K562 (cell line): ENCODE measurements at regions not wholly inside any gene's neighbourhood (a gene's known extent, or its start where the extent isn't known, plus 50 kb on each side); places are given as distances from the start of the nearest gene placed in this dataset.
A peak's percentile ranks its signal among the peaks of the same experiment; 100 is the strongest.

Source experiments
- ADNP ChIP-seq: fragments of 200-800 bp; sonication (Bioruptor generic); IDR thresholded peaks from 2 replicates; pipeline ENCODE4 v1.6.1; 2016; ENCODE audit warnings: missing genetic modification characterization, missing compliant biosample characterization
- ARHGAP35 ChIP-seq: fragments of 450-650 bp; IDR thresholded peaks from 2 replicates; pipeline ENCODE4 v1.6.1; 2018; ENCODE audit not compliant: partially characterized antibody
- CBX3 ChIP-seq, 2 experiments: IDR thresholded peaks; 1 replicate in 1 of 2; 2 replicates in 1 of 2; pipeline ENCODE4 v1.6.1; 2012; ENCODE audit warnings: inconsistent platforms in 2 of 2, low read length in 2 of 2, borderline replicate concordance in 1 of 2, control low read depth in 1 of 2
- ELK3 ChIP-seq: fragments of 450-650 bp; formaldehyde crosslinking; IDR thresholded peaks from 2 replicates; pipeline ENCODE4 v1.4.0; 2020; ENCODE audit warnings: mild to moderate bottlenecking
- ESRRA ChIP-seq: fragments of 450-650 bp; IDR thresholded peaks from 2 replicates; pipeline ENCODE4 v1.6.1; 2014; ENCODE audit warnings: low read depth, mild to moderate bottlenecking, moderate library complexity, borderline replicate concordance
- KAT7 ChIP-seq: sonication (generic); formaldehyde crosslinking; IDR thresholded peaks from 2 replicates; pipeline ENCODE4 v1.8.0; 2022; ENCODE audit warnings: missing genetic modification reagents, mild to moderate bottlenecking, borderline replicate concordance
- MED1 ChIP-seq: sonication (generic); formaldehyde crosslinking; IDR thresholded peaks from 2 replicates; pipeline ENCODE4 v1.8.1; 2023; ENCODE audit warnings: missing genetic modification reagents, borderline replicate concordance
- MNT ChIP-seq, 2 experiments: fragments of 450-650 bp; conservative IDR thresholded peaks; 2 replicates each; pipeline ENCODE4 v1.6.1; 2017; ENCODE audit warnings: mild to moderate bottlenecking in 2 of 2, moderate library complexity in 2 of 2
- NCOR1 ChIP-seq: fragments of 450-650 bp; IDR thresholded peaks from 2 replicates; pipeline ENCODE4 v1.6.1; 2016; ENCODE audit warnings: mild to moderate bottlenecking, moderate library complexity
- NFE2L1 ChIP-seq: fragments of 450-650 bp; IDR thresholded peaks from 2 replicates; pipeline ENCODE4 v1.6.1; 2016; ENCODE audit warnings: missing genetic modification characterization, low read depth, mild to moderate bottlenecking, missing compliant biosample characterization, moderate library complexity, borderline replicate concordance
- RBM14 ChIP-seq: fragments of 200-400 bp; formaldehyde crosslinking; IDR thresholded peaks from 2 replicates; pipeline ENCODE4 v1.6.1; 2018; ENCODE audit warnings: low read depth, mild to moderate bottlenecking, low read length, moderate library complexity, borderline replicate concordance; ENCODE audit not compliant: insufficient read depth
- RBM34 ChIP-seq: fragments of 200-400 bp; formaldehyde crosslinking; IDR thresholded peaks from 2 replicates; pipeline ENCODE4 v1.6.1; 2018; ENCODE audit warnings: low read length, borderline replicate concordance; ENCODE audit not compliant: insufficient read depth
- RHOXF2B ChIP-seq: fragments of 250-450 bp; sonication (Bioruptor Pico); conservative IDR thresholded peaks from 2 replicates; pipeline ENCODE4 v1.5.1; 2021
- SP1 ChIP-seq: sonication (generic); formaldehyde crosslinking; IDR thresholded peaks from 2 replicates; pipeline ENCODE4 v1.8.1; 2022; ENCODE audit warnings: mild to moderate bottlenecking, missing genetic modification reagents
- TCF3 ChIP-seq: sonication (generic); formaldehyde crosslinking; IDR thresholded peaks from 2 replicates; pipeline ENCODE4 v1.4.0; 2020; ENCODE audit warnings: mild to moderate bottlenecking, missing genetic modification reagents
- TRIM24 ChIP-seq, 2 experiments: fragments of 450-650 bp; IDR thresholded peaks; 2 replicates each; pipeline ENCODE4 v1.6.1; 2016
- ZNF133 ChIP-seq: fragments of 250-450 bp; sonication (Bioruptor Pico); IDR thresholded peaks from 2 replicates; pipeline ENCODE4 v1.4.0; 2020; ENCODE audit warnings: mild to moderate bottlenecking
- ZNF232 ChIP-seq: sonication (generic); formaldehyde crosslinking; IDR thresholded peaks from 2 replicates; pipeline ENCODE4 v1.8.0; 2022; ENCODE audit warnings: mild to moderate bottlenecking, missing genetic modification reagents
- TF ChIP-seq, protein P1 (sequence below): sonication (generic); IDR thresholded peaks from 2 replicates; pipeline ENCODE4 v1.6.1; 2016
- TF ChIP-seq, protein P2 (sequence below), 2 experiments: IDR thresholded peaks; 2 replicates each; pipeline ENCODE4 v1.6.1; 2011; ENCODE audit warnings: borderline replicate concordance in 1 of 2, control low read depth in 1 of 2, low read depth in 1 of 2, low read length in 1 of 2, mild to moderate bottlenecking in 1 of 2, mixed read lengths in 1 of 2, moderate library complexity in 1 of 2; ENCODE audit not compliant: insufficient read depth in 1 of 2, insufficient read length in 1 of 2, poor library complexity in 1 of 2, severe bottlenecking in 1 of 2; ENCODE audit errors: extremely low read depth in 1 of 2
- TF ChIP-seq, protein P3 (sequence below): fragments of 450-650 bp; IDR thresholded peaks from 2 replicates; pipeline ENCODE4 v1.6.1; 2017; ENCODE audit warnings: mild to moderate bottlenecking, moderate library complexity
- TF ChIP-seq, protein P4 (sequence below): conservative IDR thresholded peaks from 2 replicates; pipeline ENCODE4 v1.6.1; 2011; ENCODE audit warnings: low read depth, mild to moderate bottlenecking, low read length; ENCODE audit not compliant: control insufficient read depth

GRCh38 chr1:224499204-224499603 lies 64.6 kb upstream of the WDR26 start (continued):
- 0 out of 2 replicates have a peak, but pooled peaks have one; percentile 41 for TF ChIP-seq SP1
- TF ChIP-seq RHOXF2B (CRISPR knock-in tag) = no peak
- TF ChIP-seq ADNP = no peak
- peak; percentile 86 for TF ChIP-seq NCOR1
- TF ChIP-seq ESRRA = no peak; the same call in 1 of the 2 replicates
- peak; percentile 90 for TF ChIP-seq TCF3 (CRISPR knock-in tag)
- no peak for TF ChIP-seq ZNF232 (CRISPR knock-in tag)
- TF ChIP-seq MNT (conservative IDR thresholded peaks at IDR 0.05) = peak in 1 of 2 experiments; percentile 43; a peak in 1 of 4 replicates
- TF ChIP-seq, protein P1, sequence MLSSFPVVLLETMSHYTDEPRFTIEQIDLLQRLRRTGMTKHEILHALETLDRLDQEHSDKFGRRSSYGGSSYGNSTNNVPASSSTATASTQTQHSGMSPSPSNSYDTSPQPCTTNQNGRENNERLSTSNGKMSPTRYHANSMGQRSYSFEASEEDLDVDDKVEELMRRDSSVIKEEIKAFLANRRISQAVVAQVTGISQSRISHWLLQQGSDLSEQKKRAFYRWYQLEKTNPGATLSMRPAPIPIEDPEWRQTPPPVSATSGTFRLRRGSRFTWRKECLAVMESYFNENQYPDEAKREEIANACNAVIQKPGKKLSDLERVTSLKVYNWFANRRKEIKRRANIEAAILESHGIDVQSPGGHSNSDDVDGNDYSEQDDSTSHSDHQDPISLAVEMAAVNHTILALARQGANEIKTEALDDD = peak; percentile 69
- TF ChIP-seq ZNF133 (CRISPR knock-in tag) = no peak
- TF ChIP-seq, protein P2, sequence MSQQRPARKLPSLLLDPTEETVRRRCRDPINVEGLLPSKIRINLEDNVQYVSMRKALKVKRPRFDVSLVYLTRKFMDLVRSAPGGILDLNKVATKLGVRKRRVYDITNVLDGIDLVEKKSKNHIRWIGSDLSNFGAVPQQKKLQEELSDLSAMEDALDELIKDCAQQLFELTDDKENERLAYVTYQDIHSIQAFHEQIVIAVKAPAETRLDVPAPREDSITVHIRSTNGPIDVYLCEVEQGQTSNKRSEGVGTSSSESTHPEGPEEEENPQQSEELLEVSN (IDR thresholded peaks at IDR 0.05; ENCODE audit: borderline replicate concordance in 1 of 2, extremely low read depth in 1 of 2, insufficient read depth in 1 of 2, insufficient read length in 1 of 2, low read depth in 1 of 2, low read length in 1 of 2, poor library complexity in 1 of 2, severe bottlenecking in 1 of 2) = no peak
- no peak for TF ChIP-seq NFE2L1 (tag)
- TF ChIP-seq TRIM24 (IDR thresholded peaks at IDR 0.05) = peak; percentile 52 to 61; a peak in 2 of 4 replicates
- no peak for TF ChIP-seq KAT7 (CRISPR knock-in tag)
- no peak for TF ChIP-seq RBM34
- TF ChIP-seq, protein P3, sequence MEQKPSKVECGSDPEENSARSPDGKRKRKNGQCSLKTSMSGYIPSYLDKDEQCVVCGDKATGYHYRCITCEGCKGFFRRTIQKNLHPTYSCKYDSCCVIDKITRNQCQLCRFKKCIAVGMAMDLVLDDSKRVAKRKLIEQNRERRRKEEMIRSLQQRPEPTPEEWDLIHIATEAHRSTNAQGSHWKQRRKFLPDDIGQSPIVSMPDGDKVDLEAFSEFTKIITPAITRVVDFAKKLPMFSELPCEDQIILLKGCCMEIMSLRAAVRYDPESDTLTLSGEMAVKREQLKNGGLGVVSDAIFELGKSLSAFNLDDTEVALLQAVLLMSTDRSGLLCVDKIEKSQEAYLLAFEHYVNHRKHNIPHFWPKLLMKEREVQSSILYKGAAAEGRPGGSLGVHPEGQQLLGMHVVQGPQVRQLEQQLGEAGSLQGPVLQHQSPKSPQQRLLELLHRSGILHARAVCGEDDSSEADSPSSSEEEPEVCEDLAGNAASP = no peak
- TF ChIP-seq RBM14 = no peak
- TF ChIP-seq MED1 (CRISPR knock-in tag) = no peak
- TF ChIP-seq, protein P4, sequence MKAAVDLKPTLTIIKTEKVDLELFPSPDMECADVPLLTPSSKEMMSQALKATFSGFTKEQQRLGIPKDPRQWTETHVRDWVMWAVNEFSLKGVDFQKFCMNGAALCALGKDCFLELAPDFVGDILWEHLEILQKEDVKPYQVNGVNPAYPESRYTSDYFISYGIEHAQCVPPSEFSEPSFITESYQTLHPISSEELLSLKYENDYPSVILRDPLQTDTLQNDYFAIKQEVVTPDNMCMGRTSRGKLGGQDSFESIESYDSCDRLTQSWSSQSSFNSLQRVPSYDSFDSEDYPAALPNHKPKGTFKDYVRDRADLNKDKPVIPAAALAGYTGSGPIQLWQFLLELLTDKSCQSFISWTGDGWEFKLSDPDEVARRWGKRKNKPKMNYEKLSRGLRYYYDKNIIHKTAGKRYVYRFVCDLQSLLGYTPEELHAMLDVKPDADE = no peak
- TF ChIP-seq ELK3 (CRISPR knock-in tag) = no peak
- no peak for TF ChIP-seq CBX3 (IDR thresholded peaks at IDR 0.05; ENCODE audit: borderline replicate concordance in 1 of 2, low read length in 2 of 2)
- TF ChIP-seq ARHGAP35 = no peak
